Bone marrow (tissue), 2 donors: ENCODE measurements at regions not wholly inside any gene's neighbourhood (a gene's known extent, or its start where the extent isn't known, plus 50 kb on each side); places are given as distances from the start of the nearest gene placed in this dataset.

Experiments
- DNase-seq, 2 donors: peaks; one replicate each; lab custom pipeline; 2025; lab: John Stamatoyannopoulos, UW

DNA sequence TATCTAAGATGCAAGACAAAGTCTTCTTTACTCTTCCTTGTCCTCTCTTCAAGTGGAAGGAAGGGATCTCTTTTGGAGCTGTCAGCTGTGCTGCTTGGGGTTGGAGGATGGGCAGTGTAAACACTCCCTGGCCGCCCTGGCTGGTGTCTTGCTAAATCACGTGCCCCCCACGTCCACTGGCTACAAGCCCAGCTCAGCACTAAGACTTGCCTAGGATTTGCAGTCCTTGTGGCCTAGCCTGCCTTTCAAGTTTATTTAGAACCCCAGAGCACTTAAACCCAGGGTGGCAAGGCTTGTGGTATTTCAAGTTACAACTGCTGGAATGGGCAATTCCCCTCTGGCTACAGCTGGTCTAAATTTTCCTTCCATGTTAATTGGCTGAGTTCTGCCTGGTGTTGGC, 272.4 kb upstream of the MYO3A start:
- DNase-seq: no peak

- no peak for DNase-seq
These were observed 267.8 kb upstream of the MYO3A start for GRCh38 chr10:25666276-25666675.

DNA sequence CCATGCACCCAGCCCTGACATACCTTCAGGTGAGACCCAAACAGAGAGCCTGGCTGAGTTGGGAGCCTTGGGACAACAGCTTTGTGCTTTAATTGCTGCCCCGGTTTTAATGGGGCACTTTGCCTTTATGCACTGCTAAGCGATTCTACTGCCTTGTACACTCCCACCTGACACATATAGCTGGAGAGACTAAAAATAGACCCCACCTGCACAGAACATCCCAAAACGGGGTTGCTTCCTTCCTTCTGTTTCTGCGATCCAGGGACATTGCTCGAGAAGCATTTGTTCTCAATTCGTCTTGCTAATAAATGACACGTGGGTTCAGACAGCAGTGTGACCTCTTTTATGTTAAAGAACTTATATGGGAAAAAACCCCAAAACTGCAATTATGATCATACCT, 258.8 kb upstream of the MYO3A start:
- no peak for DNase-seq

DNA sequence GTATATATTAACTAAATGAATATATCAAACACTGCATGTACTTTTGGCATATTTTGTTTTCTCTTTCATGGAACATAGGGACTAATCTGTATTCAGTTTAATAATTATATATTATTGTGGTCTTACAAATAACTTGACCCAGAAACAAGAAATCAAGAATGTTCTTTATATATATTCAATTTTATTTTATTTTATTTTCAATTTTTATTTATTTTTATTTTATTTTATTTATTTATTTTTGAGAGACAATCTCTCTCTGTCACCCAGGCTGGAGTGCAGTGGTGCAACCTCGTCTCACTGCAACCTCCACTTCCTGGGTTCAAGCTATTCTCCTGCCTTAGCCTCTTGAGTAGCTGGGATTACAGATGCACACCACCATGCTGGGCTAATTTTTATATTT, 258.4 kb upstream of the MYO3A start:
- no peak for DNase-seq

DNA sequence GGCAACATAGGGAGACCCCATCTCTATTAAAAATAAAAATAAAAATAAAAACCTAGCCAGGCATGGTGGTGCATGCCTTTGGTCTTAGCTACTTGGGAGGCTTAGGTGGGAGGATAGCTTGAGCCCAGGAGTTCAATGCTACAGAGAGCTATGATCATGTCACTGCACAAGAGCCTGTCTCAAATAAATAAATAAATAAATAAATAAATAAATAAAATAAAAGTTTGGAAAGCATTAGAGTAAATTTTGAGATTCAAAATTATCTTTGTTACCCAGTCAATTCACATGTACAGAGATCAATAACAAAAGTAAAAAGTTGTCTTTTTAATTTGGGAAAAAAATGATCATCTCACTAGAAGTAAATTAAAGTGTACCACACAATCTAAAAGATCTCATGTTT, 255.8 kb upstream of the MYO3A start:
- DNase-seq: no peak

- no peak for DNase-seq
These were observed 255.4 kb upstream of the MYO3A start for GRCh38 chr10:25678666-25679065.

GRCh38 chr10:25682203-25682851, 251.7 kb upstream of the MYO3A start:
- DNase-seq: no peak

- no peak for DNase-seq
These were observed 250.7 kb upstream of the MYO3A start for GRCh38 chr10:25683344-25683743.

- no peak for DNase-seq
These were observed 246.5 kb upstream of the MYO3A start for GRCh38 chr10:25687521-25687920.

DNA sequence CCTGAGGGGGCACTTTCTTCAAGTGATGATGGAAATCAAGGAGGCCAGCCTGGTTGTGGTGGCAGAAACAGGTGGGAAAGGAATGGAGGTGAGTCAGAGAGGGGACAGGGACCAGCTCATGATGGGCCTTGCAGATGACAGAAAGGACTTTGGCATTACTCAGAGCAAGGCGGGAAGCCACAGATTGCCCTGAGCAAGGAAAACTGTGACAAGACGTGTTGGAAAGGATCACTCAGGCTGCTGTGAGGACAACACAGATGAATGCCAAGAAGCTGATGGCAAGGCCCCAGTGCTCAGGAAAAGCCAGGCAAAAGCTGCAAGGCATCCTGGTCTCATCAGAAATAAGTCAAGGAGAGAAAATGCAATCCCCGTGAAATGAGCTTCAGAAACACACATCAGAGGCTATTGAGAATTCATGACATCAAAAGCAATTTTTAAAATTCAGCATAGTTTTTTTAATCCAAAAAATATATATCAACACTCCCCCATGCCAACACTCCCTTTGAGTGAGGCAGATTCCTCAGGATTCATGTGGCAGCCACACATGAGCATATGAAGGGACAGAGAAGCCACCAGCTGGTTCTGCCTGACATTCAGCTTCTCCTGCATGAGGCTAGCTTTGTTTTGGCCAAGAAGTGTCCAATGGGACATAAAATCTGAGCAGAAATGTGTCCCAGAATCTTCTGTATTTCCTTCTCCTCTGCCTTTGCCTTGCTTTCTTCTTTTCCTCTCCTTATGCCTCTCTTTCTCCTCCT, 244.5 kb upstream of the MYO3A start:
- no peak for DNase-seq

- no peak for DNase-seq
These were observed 241.3 kb upstream of the MYO3A start for GRCh38 chr10:25692761-25693160.

GRCh38 chr10:25694206-25694933, 239.7 kb upstream of the MYO3A start:
- DNase-seq: no peak

GRCh38 chr10:25694971-25695370, 239.1 kb upstream of the MYO3A start:
- DNase-seq: no peak

DNA sequence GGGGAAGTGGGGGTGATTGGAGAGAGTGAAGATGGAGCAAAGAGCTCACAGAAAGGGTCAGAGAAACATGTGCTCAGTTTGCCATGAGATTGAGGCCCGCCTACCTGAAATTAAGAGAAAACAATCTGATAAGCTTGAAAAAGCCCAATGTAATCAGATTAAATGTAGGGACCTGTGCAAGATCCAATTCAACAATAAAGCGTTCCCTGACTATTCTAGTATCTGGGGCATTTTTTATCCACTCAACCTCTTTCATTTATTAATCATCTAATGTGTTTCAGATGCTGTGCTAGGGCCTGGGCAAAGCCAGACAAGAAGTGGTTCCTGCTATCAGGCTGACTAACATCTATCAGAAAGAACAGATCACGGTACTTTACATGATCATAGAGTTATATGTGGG, 238.4 kb upstream of the MYO3A start:
- no peak for DNase-seq

DNA sequence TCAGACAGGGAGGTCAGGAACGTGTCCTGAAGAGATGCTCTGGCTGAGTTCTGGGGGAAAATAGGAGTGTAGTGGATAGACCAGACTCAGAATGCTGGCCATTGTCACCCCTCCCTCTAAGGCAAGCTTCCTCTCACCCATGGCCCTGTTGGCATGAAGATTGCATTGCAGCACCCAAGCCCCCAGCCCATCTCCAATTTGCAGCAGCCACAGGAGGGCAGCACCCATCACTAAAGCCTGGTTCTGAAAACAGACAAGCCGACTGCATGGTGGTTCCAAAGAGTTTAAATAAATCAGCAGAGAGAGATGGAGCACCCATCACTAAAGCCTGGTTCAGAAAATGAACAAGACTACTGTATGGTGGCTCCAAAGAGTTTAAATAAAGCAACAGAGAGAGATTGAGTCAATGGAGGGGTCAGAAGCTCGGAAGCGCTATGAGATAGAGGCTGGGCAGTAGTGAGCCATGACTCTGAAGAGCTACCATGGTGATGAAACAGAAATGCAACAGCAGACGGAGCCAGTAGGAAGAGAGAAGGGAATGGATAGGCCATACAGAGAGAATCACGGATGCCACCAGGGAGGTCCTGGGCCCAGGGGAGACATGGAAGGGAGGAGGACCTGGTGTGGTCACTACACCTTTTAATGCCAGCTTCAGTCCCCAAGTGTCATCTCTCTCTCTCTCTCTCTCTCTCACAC, 237.9 kb upstream of the MYO3A start:
- no peak for DNase-seq

- no peak for DNase-seq
These were observed 236.6 kb upstream of the MYO3A start for GRCh38 chr10:25697412-25697811.

DNA sequence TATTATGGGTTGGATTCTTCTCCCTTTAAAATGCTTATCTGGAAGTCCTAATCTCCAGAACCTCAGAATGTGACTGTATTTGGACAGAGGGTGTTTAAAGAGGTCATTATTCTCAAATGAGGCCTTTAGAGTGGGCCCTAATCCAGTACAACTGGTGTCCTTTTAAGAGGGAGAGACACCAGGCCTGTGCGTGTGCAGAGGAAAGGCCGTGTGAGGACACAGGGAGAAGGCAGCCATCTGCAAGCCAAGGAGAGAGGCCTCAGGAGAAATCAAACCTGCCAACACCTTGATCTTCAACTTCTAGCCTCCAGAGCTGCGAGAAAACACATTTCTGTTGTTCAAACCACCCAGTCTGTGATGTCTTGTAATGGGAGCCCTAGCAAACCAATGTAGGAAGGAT, 235.4 kb upstream of the MYO3A start:
- DNase-seq: no peak

- DNase-seq: no peak
These were observed 234.4 kb upstream of the MYO3A start for GRCh38 chr10:25699631-25700030.

GRCh38 chr10:25701652-25702051, 232.4 kb upstream of the MYO3A start:
- DNase-seq: no peak

DNA sequence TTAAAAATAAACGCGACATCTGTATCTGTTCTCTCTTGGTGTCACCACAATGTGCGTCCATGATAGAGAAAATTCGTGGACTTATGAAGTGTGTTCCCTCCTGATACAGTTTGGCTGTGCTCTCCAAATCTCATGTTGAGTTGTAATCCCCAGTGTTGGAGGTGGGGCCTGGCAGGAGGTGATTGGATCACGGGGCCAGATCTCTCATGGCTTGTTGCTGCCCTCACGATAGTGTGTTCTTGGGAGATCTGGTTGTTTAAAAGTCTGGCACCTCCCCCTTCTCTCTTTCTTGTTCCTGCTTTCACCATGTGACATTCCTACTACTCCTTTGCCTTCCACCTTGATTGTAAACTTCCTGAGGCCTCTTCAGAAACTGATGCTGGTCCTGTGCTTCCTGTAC, 229.4 kb upstream of the MYO3A start:
- no peak for DNase-seq

DNA sequence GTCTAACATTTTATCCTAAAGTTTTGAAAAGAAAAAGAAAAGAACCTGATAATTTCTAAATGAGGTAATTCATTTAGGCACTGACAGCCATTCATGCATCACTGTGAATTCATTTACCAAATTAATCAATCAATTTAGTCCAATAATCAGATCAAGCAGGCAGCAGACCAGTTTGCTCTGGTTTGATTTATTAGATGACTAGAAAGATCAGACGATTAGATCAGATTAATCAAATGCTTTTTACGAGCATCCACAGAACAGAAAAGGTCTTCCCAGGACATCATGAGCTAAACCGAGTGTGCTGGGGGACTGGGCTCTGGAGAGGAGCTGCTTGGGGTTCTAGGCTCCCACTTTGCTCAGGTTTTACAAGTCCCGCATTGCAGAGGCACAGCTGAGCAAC, 226.5 kb upstream of the MYO3A start:
- DNase-seq: no peak

- DNase-seq: no peak
These were observed 225.9 kb upstream of the MYO3A start for GRCh38 chr10:25707976-25708671.
